ENCODE measurements at regions not wholly inside any gene's neighbourhood (a gene's known extent, or its start where the extent isn't known, plus 50 kb on each side); places are given as distances from the start of the nearest gene placed in this dataset.
A peak's percentile ranks its signal among the peaks of the same experiment; 100 is the strongest.

GRCh38 chr1:192713921-192714320 is 78.0 kb downstream of the RGS13 start:
- DNase-seq (ENCODE audit: low spot score) = no peak

- DNase-seq (ENCODE audit: low spot score) = peak; percentile 84
These were observed 84.2 kb upstream of the RGS2 start for GRCh38 chr1:192724670-192725069.

- no peak for DNase-seq (ENCODE audit: low spot score)
These were observed 81.9 kb upstream of the RGS2 start for GRCh38 chr1:192726820-192727504.

GRCh38 chr1:192729500-192729899 is 79.3 kb upstream of the RGS2 start:
- no peak for DNase-seq (ENCODE audit: low spot score)

GRCh38 chr1:192730198-192730597 is 78.6 kb upstream of the RGS2 start:
- no peak for DNase-seq (ENCODE audit: low spot score)

- DNase-seq (ENCODE audit: low spot score) = no peak
These were observed 76.1 kb upstream of the RGS2 start for GRCh38 chr1:192732787-192733186.

- no peak for DNase-seq (ENCODE audit: low spot score)
These were observed 73.4 kb upstream of the RGS2 start for GRCh38 chr1:192735298-192735915.

GRCh38 chr1:192737306-192737705 is 71.5 kb upstream of the RGS2 start:
- DNase-seq (ENCODE audit: low spot score) = no peak

- DNase-seq (ENCODE audit: low spot score) = no peak
These were observed 69.2 kb upstream of the RGS2 start for GRCh38 chr1:192739476-192740184.

- no peak for DNase-seq (ENCODE audit: low spot score)
These were observed 68.6 kb upstream of the RGS2 start for GRCh38 chr1:192740214-192740613.

- DNase-seq (ENCODE audit: low spot score) = no peak
These were observed 67.7 kb upstream of the RGS2 start for GRCh38 chr1:192741095-192741494.

- peak; percentile 31 for DNase-seq (ENCODE audit: low spot score)
These were observed 61.5 kb upstream of the RGS2 start for GRCh38 chr1:192747301-192747700.

GRCh38 chr1:192747943-192748342 is 60.9 kb upstream of the RGS2 start:
- peak; percentile 28 for DNase-seq (ENCODE audit: low spot score)

GRCh38 chr1:192749349-192749748 is 59.5 kb upstream of the RGS2 start:
- DNase-seq (ENCODE audit: low spot score) = no peak

GRCh38 chr1:192751260-192751659 is 57.6 kb upstream of the RGS2 start:
- DNase-seq (ENCODE audit: low spot score) = no peak

- no peak for DNase-seq (ENCODE audit: low spot score)
These were observed 52.5 kb upstream of the RGS2 start for GRCh38 chr1:192756314-192756713.

- no peak for DNase-seq (ENCODE audit: low spot score)
These were observed 52.0 kb upstream of the RGS2 start for GRCh38 chr1:192756847-192757246.

- DNase-seq (ENCODE audit: low spot score) = no peak
These were observed 50.3 kb upstream of the RGS2 start for GRCh38 chr1:192758492-192758891.
